HG03432 (cell line): ENCODE measurements at regions not wholly inside any gene's neighbourhood (a gene's known extent, or its start where the extent isn't known, plus 50 kb on each side); places are given as distances from the start of the nearest gene placed in this dataset.
"Not testable (repeated sequence)": the region's sequence is repeated elsewhere in the genome, so short reads cannot be mapped to it uniquely, and the experiment has no call there.

Source experiments
- ATAC-seq: cut with Tn5 transposase; IDR thresholded peaks from one replicate; pipeline ENCODE4 v1.9.1; 2021; ENCODE audit warnings: mild to moderate bottlenecking, moderate library complexity; ENCODE audit not compliant: unreplicated experiment

DNA sequence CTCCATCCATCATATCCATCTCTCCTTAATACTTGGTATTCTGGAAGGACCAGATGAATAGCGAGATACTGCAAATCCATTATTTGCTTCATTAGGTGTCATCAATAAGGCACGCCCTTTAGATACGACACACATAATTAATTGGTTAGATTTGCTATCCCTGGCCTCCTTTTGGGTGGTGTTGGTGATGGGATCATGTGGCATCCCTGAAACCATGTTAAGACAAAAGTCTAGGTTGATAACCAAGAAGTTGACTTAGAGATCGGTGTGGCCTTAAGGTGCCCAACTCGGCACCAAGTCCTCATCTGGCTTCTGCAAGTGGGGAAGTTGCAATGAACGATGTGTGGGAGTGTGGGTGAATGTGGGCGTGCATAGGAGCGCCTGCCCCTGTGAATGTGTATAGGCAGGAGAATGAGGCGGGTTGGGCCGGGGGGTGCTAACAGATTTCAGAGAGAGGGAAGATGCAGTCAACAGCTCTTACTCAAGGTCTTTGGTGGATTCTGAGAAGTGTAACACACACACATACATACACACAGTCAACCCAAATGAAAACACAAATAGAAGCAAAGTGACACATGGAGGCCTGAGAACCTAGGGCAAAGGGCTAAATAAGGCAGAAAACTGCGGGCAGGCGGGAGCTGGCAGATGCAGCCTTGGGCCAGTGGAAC lies 415.7 kb upstream of the ESRRG start:
- no peak for ATAC-seq

DNA sequence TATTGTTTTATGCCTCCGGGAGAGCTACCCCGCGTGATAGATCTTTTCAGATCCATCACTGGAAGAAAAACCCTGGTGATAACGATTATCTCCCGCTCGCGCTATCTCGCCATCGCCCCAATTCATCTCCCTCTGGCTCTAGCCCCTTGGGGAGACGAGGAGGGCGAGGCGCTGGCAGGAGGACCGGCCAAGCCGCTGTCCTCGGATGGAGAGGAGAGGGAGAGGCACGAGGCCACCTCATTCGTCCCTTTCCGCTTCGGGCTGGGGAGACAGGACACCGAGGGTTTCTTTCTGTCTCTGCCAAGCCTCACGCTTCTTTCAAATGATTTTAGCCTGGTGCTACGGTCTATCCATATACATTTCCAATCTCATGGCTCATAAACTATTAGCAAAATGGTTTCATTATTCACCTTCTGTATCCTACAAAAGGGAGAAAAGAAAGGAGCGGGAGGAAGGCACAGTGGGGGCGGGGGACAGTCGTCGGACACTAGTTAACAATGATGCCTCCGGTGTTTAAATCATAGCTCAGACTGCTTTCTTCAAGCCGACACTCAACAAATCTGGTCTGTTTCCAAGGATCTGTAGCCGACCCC lies 415.0 kb upstream of the ESRRG start:
- ATAC-seq, result no peak

DNA sequence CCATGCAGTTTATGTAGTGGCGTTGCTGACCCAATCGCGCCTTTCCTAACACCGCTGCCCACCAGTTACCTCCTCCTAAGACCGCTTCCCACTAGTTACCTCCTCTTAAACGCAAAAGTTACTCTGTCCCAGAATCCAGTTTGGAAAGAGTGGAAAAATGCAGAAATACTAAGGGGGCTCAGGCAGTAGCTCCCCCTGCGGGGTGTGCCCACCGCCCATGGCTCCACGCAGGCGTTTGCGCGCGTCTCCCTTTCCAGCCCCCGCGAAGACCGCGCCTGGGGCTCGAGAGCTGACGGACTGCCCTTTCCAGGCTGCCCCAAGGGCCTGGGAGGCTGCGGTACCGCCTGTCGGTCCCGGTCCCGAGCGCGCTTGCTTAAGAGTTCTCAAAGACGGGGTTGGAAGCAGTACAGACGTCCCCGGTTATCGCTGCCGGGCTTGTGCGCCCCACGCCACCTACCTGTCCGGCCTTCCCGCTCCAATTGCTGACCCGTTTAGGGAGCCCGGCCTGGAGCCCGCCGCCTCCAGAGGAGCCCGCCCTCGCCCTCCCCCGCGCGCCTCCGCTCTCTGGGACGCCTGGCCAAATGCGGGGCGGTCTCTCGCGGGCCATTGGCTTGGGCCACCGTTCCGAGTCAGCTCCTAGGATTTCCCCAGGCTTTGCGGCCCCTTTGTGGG lies 414.1 kb upstream of the ESRRG start:
- ATAC-seq, result no peak

DNA sequence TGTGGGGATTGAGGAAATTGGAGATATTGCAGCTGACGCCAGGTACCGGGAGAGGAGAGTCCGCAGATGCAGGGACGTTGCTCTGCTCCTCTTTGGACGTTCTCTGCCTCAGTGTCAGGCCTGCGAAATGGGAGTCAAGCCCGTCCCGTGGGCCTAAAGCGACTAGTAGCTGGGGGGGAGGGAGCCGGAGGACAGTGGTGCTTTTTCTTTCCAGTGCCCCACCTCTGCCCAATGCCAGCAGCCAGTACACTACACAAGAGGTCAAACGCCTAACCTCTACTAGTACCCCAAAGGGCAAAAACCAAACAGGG lies 413.6 kb upstream of the ESRRG start:
- no peak for ATAC-seq

DNA sequence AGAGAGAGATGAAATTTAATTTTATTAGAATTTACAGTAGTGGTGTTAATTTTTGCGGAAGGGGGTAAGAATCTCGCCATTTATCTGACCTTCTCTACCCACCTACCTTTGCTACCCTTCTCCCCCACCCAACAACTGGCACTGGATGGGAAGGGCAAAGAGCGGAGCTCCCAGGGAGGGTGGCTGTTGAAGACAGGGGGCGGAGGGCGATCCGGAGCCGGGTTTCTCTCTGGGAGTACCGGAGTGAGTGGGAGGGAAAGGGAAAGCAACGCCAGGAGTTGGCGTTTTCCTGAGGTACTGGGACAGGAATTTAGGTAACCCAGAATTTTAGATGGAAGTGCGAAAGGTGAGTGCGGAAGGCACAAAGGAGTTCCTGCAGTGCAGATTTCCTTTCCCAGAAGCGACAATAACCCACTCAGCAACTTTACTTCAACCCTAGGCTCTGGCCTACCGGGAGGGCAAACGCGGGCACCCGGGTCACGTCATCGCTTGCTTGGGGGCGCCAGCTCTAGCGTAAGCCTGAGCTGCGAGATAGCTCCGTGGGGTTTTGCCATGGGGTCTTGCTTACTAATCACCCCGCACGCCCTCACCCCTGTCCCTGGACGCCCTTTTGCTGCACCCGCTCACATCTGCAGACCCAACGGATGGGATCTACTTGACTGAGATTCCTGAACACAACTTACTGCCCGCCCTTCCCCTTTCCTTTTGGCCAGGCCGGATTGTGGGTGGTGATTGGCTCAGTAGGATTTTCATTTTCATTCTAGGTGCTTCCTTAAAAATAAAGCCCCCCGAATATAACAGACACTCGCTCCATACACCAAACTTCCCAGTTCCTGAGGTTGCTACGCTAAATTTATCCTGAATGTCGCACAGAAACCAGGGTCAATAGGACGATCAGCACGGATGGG lies 413.0 kb upstream of the ESRRG start:
- ATAC-seq, result no peak

DNA sequence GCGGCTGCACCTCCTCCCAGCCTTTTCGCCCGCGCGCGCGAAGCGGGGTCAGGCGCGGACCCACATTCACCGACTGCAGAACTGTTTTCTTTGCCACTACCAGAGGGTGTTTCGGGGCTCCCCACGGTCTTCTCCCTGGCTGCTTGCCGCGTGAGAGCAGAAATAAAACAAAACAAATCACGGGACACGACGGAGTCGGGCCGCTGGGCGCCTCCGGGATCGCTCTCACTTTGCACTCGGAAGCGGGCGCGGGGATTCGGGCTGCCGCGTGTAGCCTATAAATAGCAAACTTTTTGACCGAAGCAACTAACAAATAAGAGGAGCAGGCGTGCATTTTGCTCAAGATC lies 412.3 kb upstream of the ESRRG start:
- ATAC-seq, result no peak

DNA sequence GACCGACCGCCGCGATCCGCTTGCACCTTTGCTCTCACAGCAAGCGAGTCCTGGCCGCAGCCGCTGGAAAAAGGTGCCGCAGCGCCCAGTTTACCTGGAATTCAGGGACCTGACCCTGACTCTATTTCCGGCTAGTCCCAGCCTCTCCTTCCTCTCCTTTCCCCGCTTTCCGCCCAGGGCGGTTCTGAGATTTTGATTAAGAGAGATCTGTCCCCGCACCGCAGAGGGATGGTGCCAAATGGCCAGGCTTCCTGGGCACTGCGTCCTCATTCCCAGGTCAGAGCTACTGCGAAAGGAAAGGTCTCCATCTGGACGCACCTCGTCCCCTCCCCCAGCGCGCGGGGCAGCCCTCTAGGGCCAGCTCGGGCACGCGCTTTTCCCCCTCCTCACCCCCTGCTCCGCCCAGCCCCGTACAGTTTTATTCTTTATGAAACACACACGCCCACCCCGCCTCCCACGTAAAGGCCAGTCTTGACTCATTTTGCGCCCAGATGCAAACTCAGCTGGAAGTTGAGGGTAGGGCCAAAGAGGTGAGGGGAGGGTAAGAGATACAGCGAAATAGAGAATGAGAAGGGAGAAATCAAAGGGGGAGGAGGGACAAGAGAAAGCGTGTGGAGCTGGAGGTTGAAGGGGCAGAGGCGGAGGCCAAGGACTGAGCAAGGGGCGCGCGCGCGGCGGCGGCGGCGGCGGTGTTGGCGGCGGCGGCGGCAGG lies 411.8 kb upstream of the ESRRG start:
- no peak for ATAC-seq

DNA sequence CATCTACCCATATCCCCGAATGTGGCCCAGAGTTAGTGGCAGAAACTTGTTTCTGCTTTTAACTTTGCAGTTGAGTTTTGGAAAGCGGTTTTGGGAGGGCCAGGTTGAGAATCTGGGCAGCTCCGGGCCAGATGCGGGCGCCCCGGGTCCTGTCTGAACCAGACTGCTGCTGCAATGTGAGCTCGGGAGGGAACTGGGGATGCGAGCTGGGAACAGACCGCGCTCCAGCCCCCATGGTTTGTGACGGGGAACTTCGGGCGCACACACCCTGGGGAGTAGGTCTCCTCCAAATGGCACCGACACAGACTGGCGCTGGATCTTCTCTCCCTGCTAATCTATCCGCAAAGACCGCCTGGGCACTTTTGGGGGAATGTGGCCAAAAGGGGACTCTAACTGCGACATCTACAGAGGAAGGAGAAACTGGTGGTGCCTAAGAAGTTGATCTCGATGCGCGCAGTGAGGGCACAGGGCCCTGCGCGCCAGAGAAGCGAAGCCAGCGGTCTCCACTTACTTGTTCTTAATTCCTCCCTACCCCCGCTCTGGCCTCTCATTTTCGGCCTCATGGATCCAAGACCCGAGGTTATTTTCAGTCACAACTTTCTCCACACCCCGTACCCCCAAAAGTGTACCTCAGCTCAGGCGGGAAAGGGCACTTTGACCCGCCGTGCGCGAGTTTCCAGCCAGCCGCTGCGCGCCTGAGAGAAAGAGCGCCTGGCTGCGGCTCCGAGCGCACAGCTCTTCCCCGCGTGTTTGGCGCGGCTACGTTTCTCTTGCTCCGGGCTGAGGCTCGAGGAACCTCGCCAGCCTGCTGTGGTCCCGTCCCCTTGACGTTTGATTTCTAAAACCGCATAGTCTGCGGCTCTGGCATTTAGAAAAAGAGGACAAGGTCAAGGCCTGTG lies 411.0 kb upstream of the ESRRG start:
- no peak for ATAC-seq

DNA sequence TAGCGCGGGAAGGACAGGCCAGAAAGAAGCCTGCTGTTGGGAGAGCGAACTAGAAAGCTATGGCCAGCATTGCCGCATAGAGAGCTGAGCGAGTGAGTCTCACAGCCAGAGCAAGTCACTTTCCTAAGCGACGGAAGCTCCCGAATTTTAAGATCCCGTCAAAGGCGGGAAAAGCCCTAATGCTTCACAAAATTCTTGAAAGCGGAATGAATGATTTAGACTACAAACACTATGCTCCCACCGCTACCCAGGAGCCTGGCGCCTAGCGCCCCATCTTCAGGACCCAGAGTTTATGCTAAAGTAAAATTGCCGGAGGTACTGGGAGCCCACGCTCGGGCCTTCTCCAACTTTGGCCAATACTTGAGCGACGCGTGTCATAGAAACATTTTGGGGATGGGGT lies 409.9 kb upstream of the ESRRG start:
- ATAC-seq, result no peak

DNA sequence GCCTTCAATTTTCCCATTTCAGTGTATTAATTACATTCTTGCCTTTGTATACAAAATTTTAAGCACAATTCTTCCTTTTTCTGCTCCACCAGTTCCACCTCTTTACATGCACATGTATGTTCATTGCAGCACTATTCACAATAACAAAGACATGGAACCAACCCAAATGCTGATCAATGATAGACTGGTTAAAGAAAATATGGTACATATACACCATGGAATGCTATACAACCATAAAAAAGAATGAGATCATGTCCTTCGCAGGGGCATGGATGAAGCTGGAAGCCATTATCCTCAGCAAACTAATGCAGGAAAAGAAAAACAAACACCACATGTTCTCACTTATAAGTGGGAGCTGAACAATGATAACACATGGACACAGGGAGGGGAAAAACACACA lies 400.1 kb upstream of the ESRRG start:
- not testable (repeated sequence) for ATAC-seq

DNA sequence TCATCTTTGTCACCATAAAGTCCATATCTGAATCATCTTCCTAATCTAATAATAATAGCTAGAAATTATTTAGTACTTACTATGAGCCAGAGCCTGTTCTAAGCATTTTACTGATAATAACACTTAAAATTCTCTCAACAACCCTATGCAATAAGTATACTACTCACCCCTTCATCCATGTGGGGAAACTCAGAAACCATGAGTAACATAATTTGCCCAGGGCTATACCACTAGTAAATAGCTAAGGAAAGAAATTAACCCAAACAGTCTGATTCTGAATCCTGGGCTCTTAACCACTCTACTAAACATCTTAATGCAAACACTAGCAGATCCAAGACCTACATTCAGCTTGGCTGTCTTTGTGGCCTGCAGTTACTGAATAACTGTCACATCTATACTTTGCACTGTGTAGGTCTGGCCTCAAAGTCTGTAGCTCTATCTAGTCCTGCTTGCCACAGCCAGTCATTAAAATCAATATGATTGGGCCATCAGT lies 394.8 kb upstream of the ESRRG start:
- ATAC-seq, result no peak

DNA sequence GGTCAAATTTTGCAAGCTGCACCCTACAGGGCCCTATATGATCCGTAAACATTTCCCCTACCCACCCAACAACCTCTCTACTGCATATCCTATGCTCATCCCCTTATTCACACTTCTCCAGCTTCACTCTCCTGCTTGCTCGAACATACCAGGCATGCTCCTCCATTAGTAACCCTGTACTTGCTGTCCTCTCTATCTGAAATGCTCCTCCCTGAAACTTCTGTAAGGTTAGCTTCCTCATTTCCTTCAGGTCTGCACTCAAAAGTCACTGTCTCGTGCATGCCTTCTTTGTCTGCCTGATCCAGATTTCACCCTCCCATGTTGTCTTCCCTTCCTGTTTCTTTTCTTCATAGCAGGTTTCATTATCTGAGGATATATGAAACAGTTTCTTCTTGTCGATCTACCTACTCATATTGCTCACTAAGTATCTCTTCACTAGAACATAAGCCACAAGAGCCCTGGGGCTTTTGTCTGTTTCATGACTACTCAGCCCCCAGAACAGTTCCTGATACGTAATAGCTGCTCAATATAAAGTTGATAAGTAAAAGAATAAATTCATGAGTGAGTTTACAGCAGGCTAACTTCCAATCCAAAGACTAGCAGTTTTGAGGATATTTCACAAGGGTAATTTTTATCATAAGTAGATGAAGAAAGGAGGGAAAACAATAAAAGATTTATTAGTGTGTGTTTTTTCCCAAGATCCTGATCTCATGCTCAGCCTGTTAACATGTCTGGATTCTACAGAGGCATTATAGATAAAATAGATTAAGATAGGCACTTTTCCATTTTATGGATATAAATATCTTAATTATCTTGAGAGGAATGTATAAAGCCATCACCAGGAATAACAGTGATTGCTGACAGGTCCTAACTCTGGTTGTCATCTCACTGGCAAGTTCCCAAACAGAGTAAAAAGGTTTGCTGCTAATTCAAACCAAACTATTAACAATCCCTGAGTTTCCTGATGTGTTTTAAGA lies 392.5 kb upstream of the ESRRG start:
- no peak for ATAC-seq

DNA sequence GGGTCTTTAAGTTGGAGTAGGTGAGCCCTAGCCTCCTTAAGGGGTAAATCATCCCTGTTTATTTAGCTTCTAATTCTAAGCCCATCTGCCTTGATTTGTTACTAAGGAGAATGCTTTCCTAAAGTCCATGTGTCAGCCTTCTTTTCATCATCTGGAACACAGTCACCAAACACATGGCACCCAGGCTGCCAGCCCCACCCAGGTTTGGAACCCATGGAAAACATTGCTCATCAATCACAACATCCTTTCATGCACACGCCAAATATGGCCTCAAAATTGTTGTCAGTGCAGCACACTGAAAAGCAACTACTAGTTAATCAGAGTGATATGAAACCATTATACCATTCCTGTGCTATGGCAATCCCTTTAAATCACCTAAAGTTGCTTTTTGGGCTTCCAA lies 386.7 kb upstream of the ESRRG start:
- ATAC-seq, result no peak

DNA sequence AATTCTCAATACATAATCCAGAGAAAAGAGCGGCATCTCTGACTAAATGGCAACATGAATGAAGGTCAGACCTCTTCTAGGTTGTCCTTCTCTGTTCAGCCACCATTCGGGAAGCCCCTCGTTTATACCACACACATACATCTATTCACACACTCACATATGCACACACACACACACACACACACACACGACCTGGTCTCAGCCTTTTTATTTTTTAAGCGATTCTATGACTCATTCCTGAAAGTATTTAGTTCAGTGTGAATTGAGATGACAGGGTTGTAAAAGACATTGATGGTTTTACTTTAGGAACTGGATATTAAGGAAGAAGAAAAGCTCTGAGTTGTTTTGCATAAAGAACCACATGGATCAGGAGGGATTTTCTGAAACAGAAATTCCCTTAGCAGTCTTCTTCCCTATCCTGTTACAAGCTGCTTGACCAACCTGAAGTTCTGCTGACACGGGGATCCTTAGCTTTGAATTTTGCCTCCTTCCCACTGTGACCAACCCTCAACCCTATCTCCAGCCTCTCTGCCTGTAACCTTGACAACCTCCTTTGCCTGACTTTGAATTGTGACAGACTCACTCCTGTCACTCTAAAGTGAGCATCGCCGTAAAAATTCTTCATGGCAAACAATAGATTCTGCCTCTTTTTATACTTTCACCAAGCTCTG lies 383.1 kb upstream of the ESRRG start:
- no peak for ATAC-seq

DNA sequence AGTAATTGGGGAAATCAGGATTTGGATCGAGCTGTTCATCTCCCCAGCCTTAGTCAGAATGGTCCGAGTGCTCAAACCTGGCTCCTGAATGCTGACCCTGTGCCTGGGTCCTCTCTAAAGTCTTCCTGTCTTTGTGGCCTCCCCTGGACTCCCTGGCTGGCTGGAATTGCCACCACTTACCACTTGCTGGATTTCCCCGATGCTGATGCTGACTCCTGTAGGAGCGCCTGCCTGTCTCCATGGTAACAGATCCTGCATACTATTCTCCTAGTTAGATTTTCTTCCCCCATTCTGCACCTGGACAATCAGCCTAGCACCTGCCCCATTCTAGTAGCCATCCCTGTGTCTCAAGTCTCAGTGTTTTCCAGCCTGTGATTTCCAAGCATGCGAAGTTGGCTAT lies 382.2 kb upstream of the ESRRG start:
- ATAC-seq, result no peak

DNA sequence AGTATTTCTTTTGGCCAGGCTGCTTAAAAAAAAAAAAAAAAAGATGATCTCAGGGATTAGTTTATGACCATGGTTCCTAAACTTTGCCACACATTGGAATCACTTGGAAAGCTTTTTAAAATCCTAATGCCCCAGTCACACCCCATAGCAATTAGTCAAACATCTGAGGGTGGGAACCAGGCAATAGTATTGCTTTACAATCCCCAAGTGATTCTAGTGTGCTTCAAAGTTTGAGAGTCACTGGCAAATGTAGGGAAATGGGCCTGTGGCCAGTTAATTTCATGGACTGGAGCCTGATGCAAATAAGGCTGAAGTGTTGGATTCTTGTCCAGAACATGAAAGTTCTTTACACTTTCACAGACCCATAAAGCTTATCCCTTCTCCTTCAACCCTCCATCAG lies 374.6 kb upstream of the ESRRG start:
- no peak for ATAC-seq

DNA sequence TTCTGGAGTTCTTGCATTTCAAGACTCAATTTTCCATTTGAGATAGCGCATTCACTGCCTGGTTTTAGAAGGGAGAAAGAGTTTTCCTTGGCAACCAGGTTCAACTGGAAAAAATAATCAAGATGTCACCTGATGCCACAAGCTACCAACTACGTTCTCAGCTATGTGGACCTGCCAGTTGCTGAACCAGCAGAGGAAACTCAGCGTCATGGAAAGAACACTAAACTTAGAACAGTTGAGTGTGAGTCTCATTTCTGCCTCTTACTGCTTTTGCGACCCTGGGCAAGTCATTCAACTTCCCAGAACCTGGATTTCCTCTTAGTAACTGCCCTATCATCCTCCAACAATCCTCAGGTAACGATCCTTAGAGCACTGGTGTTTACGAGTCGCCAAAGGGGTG lies 373.0 kb upstream of the ESRRG start:
- no peak for ATAC-seq

DNA sequence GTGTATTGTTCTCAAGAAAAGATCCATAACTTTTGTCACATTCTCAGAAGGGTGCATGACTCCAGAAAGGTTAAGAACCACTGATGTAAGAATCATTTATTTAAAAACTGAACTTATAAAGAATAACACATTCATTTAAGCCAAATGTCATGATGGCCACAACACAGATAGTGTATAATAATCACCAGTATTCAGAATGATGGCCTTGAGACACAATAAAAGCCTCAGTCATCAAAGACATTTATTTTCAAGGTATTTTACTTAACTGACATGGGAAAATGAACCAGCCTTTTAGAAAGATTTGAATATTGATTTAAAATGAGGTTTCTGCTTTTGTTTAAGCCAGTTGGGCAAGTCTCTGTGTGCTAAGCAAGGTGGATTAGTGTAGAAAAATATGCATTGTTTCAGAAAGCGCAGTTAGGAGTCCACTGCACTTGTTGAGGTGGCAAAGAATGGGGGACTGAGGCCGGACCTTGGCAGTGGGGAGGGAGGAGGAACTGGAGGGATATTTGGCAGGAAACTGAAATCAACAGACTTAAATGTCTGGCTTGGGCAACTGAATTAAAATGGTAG lies 371.9 kb upstream of the ESRRG start:
- ATAC-seq, result no peak
